Endodermal cell (in vitro differentiated cells): ENCODE measurements at regions not wholly inside any gene's neighbourhood (a gene's known extent, or its start where the extent isn't known, plus 50 kb on each side); places are given as distances from the start of the nearest gene placed in this dataset.

Source experiments
- DNase-seq: peaks from one replicate; pipeline ENCODE4 v3.0.0-alpha.2; 2017
- H3K27ac ChIP-seq: 2 replicates; pipeline ENCODE4 v1.5.1; 2013; ENCODE audit warnings: mild to moderate bottlenecking, low read depth, low read length, moderate library complexity
- H3K27me3 ChIP-seq: 2 replicates; pipeline ENCODE4 v1.6.1; 2013; ENCODE audit warnings: mild to moderate bottlenecking, low read length, moderate library complexity; ENCODE audit not compliant: insufficient read depth, control insufficient read depth, poor library complexity, severe bottlenecking
- H3K36me3 ChIP-seq: 2 replicates; pipeline ENCODE4 v1.7.0; 2013; ENCODE audit warnings: mild to moderate bottlenecking, low read length, moderate library complexity; ENCODE audit not compliant: control insufficient read depth, insufficient read depth
- H3K4me1 ChIP-seq: one replicate; pipeline ENCODE4 v1.7.0; 2013; ENCODE audit warnings: low read length; ENCODE audit not compliant: control insufficient read depth, insufficient read depth
- H3K4me3 ChIP-seq: 2 replicates; pipeline ENCODE4 v1.5.1; 2013; ENCODE audit warnings: mild to moderate bottlenecking, low read length, moderate library complexity
- H3K9ac ChIP-seq: 2 replicates; pipeline ENCODE4 v1.6.1; 2013; ENCODE audit warnings: mild to moderate bottlenecking, low read length, moderate library complexity; ENCODE audit not compliant: poor library complexity, severe bottlenecking; ENCODE audit errors: extremely low read depth
- H3K9me3 ChIP-seq: 2 replicates; pipeline ENCODE4 v1.6.1; 2013; ENCODE audit warnings: mild to moderate bottlenecking, low read length, moderate library complexity; ENCODE audit not compliant: control insufficient read depth
- H3K27ac Mint-ChIP-seq: 2 replicates; pipeline ENCODE4 v1.8.0; 2020; ENCODE audit warnings: mixed read lengths
- H3K27me3 Mint-ChIP-seq: 2 replicates; pipeline ENCODE4 v1.8.0; 2021; ENCODE audit warnings: mild to moderate bottlenecking, mixed read lengths; ENCODE audit not compliant: insufficient read depth
- H3K36me3 Mint-ChIP-seq: 2 replicates; pipeline ENCODE4 v1.8.0; 2020; ENCODE audit warnings: low read depth, mixed read lengths
- H3K4me1 Mint-ChIP-seq: 2 replicates; pipeline ENCODE4 v1.8.0; 2020; ENCODE audit warnings: mixed read lengths
- H3K4me3 Mint-ChIP-seq: 2 replicates; pipeline ENCODE4 v1.8.0; 2020; ENCODE audit warnings: mild to moderate bottlenecking, moderate library complexity, mixed read lengths
- H3K9me3 Mint-ChIP-seq: 2 replicates; pipeline ENCODE4 v1.8.0; 2020; ENCODE audit warnings: mild to moderate bottlenecking, mixed read lengths
- WGBS, 2 experiments: methylation state at CpG; one replicate each; pipeline versions ENCODE4 v1.1.5 to v1.1.7; 2013; ENCODE audit warnings: missing lambda C conversion rate in 2 of 2, mixed read lengths in 1 of 2; ENCODE audit not compliant: insufficient coverage in 1 of 2, insufficient read length in 1 of 2; 5-methylcytosine and 5-hydroxymethylcytosine counted together
- TF ChIP-seq, protein P1 (sequence below): fragments of 200-600 bp; sonication (generic); conservative IDR thresholded peaks from 2 replicates; pipeline ENCODE4 v1.5.0; 2021; ENCODE audit warnings: antibody characterized with exemption, mild to moderate bottlenecking

- peak; percentile 32 for DNase-seq
- Mint-ChIP-seq H3K4me1 (peaks cover 18% of the 10 kb centered on the region), H3K4me3 (no peak overlapping the region), H3K9me3 (peaks cover 12% of the 10 kb centered on the region), H3K27ac (no peak overlapping the region), H3K36me3 (no peaks in the 10 kb centered on the region), H3K27me3 (peaks cover under 1% of the 10 kb centered on the region)
- Histone ChIP-seq H3K4me3 (no peak overlapping the region), H3K36me3 (no peaks in the 10 kb centered on the region), H3K27ac (no peak overlapping the region), H3K9ac (no peak overlapping the region), H3K4me1 (no peaks in the 10 kb centered on the region), H3K27me3 (peaks cover 3% of the 10 kb centered on the region), H3K9me3 (peaks cover 9% of the 10 kb centered on the region)
- 73 to 74% methylated on average over 4 of the region's 4 CpGs for WGBS, 2 experiments
- TF ChIP-seq, protein P1, sequence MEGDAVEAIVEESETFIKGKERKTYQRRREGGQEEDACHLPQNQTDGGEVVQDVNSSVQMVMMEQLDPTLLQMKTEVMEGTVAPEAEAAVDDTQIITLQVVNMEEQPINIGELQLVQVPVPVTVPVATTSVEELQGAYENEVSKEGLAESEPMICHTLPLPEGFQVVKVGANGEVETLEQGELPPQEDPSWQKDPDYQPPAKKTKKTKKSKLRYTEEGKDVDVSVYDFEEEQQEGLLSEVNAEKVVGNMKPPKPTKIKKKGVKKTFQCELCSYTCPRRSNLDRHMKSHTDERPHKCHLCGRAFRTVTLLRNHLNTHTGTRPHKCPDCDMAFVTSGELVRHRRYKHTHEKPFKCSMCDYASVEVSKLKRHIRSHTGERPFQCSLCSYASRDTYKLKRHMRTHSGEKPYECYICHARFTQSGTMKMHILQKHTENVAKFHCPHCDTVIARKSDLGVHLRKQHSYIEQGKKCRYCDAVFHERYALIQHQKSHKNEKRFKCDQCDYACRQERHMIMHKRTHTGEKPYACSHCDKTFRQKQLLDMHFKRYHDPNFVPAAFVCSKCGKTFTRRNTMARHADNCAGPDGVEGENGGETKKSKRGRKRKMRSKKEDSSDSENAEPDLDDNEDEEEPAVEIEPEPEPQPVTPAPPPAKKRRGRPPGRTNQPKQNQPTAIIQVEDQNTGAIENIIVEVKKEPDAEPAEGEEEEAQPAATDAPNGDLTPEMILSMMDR = no peak
Measured at GRCh38 chr17:74125156-74125555, 78.3 kb upstream of the RPL38 start.

DNA sequence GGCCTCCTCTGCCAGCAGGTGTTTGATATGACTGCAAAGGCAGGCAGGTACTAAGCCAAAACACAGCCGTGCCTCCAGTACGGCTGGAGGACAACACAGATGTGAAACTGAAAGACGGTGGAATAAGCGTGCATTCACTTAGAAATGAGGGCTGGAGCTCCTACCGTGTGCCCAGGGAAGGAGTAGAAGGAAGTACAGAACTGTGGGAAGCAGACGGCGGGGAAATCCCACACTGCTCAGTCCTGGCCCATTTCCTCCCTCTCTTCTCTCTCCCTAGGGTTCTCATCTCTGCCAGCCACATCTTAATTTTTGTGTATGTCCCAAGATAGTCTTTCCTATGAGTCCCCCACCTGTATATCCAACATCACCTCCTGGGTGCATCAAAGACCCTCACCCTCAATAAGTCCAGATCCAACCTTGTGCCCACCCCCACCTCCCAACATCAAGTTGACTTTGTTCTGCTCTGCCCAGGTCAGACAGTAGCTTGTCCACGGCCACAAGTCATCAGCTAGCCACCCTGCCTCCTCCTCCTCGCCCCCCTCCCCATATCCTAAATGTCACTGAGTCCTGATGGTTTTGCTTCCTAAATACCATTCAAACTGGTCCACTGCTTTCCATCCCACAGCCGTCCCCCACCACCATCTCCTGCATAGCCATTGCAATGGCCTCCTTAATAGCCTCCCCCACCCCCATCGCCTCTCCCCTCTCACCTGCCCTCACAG, 77.1 kb upstream of the RPL38 start:
- Mint-ChIP-seq H3K36me3 (no peaks in the 10 kb centered on the region), H3K27ac (no peak overlapping the region), H3K4me3 (no peak overlapping the region), H3K27me3 (peaks cover 4% of the 10 kb centered on the region), H3K9me3 (peaks cover 8% of the 10 kb centered on the region), H3K4me1 (peaks cover 18% of the 10 kb centered on the region)
- WGBS, 2 experiments = 88 to 89% methylated on average over 7 to 11 of the region's 11 CpGs
- peaks cover 7% of the 10 kb centered on the region for H3K9me3 ChIP-seq
- no peak overlapping the region for H3K4me3 ChIP-seq
- no peak overlapping the region for H3K27ac ChIP-seq
- DNase-seq = peak; percentile 36
- no peak overlapping the region for H3K9ac ChIP-seq
- H3K27me3 ChIP-seq = peaks cover 5% of the 10 kb centered on the region
- no peaks in the 10 kb centered on the region for H3K36me3 ChIP-seq
- no peaks in the 10 kb centered on the region for H3K4me1 ChIP-seq
- TF ChIP-seq, protein P1 = no peak

DNA sequence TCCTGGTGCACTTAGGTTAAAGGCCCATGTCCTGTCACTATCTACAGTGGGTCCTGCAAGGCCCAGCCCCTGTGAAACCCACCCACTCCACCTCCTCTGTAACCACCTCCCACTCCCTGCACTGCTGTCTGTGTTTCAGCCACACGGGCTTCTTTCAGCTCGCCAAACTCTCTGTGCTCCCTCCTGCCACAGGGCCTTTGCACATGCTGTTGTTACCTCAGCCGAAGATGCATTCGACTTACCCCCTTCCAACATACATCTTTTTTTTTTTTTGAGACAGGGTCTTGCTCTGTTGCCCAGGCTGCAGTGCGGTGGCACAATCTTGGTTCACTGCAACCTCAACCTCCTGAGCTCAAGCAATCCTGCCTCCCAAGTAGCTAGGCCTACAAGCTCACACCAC, 76.5 kb upstream of the RPL38 start:
- Mint-ChIP-seq H3K9me3 (peaks cover 4% of the 10 kb centered on the region), H3K4me1 (peaks cover 18% of the 10 kb centered on the region), H3K27ac (no peak overlapping the region), H3K36me3 (no peaks in the 10 kb centered on the region), H3K27me3 (peaks cover 6% of the 10 kb centered on the region), H3K4me3 (no peak overlapping the region)
- Histone ChIP-seq H3K4me1 (no peaks in the 10 kb centered on the region), H3K27me3 (peaks cover 5% of the 10 kb centered on the region), H3K9ac (no peak overlapping the region), H3K4me3 (no peak overlapping the region), H3K36me3 (no peaks in the 10 kb centered on the region), H3K9me3 (peaks cover 3% of the 10 kb centered on the region), H3K27ac (no peak overlapping the region)
- 90 to 100% methylated on average over 2 to 5 of the region's 5 CpGs for WGBS, 2 experiments
- no peak for DNase-seq
- TF ChIP-seq, protein P1 = no peak
